Osteoblast (primary cell): ENCODE measurements at regions not wholly inside any gene's neighbourhood (a gene's known extent, or its start where the extent isn't known, plus 50 kb on each side); places are given as distances from the start of the nearest gene placed in this dataset.

Experiments used
- DNase-seq: peaks from one replicate; pipeline ENCODE4 v3.0.0; 2011; ENCODE audit warnings: low spot score, mixed read lengths; ENCODE audit not compliant: insufficient read length; ENCODE audit errors: missing footprints
- H2AFZ ChIP-seq: 2 replicates; pipeline ENCODE4 v1.6.0; 2011; ENCODE audit warnings: mild to moderate bottlenecking, low read length
- H3K27ac ChIP-seq: 2 replicates; pipeline ENCODE4 v1.5.1; 2011; ENCODE audit warnings: mild to moderate bottlenecking, low read depth, low read length, moderate library complexity
- H3K27me3 ChIP-seq: 2 replicates; pipeline ENCODE4 v1.6.0; 2012; ENCODE audit warnings: mild to moderate bottlenecking, control low read depth, inconsistent platforms, low read length, moderate library complexity; ENCODE audit not compliant: insufficient read depth
- H3K36me3 ChIP-seq: 2 replicates; pipeline ENCODE4 v1.5.1; 2011; ENCODE audit warnings: mild to moderate bottlenecking, low read length, control low read depth, moderate library complexity; ENCODE audit not compliant: insufficient read depth
- H3K4me1 ChIP-seq: 2 replicates; pipeline ENCODE4 v1.5.1; 2011; ENCODE audit warnings: mild to moderate bottlenecking, low read length, control low read depth, moderate library complexity; ENCODE audit not compliant: insufficient read depth
- H3K4me2 ChIP-seq: 2 replicates; pipeline ENCODE4 v1.6.0; 2011; ENCODE audit warnings: mild to moderate bottlenecking, low read length; ENCODE audit not compliant: insufficient read depth
- H3K4me3 ChIP-seq: fragments of 200-600 bp; sonication (generic); 3 replicates; pipeline ENCODE4 v1.5.1; 2012; ENCODE audit warnings: mild to moderate bottlenecking, low read length, inconsistent platforms; ENCODE audit not compliant: insufficient read depth
- H3K79me2 ChIP-seq: 2 replicates; pipeline ENCODE4 v1.6.0; 2012; ENCODE audit warnings: mild to moderate bottlenecking, low read length, control low read depth, inconsistent platforms; ENCODE audit not compliant: insufficient read depth
- H3K9me3 ChIP-seq: 2 replicates; pipeline ENCODE4 v1.5.1; 2011; ENCODE audit warnings: low read depth, low read length, control low read depth
- H4K20me1 ChIP-seq: 2 replicates; pipeline ENCODE4 v1.6.0; 2012; ENCODE audit warnings: mild to moderate bottlenecking, low read length, control low read depth; ENCODE audit not compliant: insufficient read depth
- TF ChIP-seq, protein P1 (sequence below): IDR thresholded peaks from 2 replicates; pipeline ENCODE4 v1.5.1; 2011; ENCODE audit warnings: mild to moderate bottlenecking, low read depth, low read length, moderate library complexity; ENCODE audit errors: extremely low read depth

- DNase-seq: no peak
- no peaks in the 10 kb centered on the region for H3K9me3 ChIP-seq
- no peak overlapping the region for H3K27ac ChIP-seq
- H4K20me1 ChIP-seq: no peaks in the 10 kb centered on the region
- H3K4me1 ChIP-seq: no peaks in the 10 kb centered on the region
- H2AFZ ChIP-seq: no peak overlapping the region
- H3K79me2 ChIP-seq: no peaks in the 10 kb centered on the region
- H3K36me3 ChIP-seq: no peaks in the 10 kb centered on the region
- H3K4me3 ChIP-seq: no peak overlapping the region
- TF ChIP-seq, protein P1, sequence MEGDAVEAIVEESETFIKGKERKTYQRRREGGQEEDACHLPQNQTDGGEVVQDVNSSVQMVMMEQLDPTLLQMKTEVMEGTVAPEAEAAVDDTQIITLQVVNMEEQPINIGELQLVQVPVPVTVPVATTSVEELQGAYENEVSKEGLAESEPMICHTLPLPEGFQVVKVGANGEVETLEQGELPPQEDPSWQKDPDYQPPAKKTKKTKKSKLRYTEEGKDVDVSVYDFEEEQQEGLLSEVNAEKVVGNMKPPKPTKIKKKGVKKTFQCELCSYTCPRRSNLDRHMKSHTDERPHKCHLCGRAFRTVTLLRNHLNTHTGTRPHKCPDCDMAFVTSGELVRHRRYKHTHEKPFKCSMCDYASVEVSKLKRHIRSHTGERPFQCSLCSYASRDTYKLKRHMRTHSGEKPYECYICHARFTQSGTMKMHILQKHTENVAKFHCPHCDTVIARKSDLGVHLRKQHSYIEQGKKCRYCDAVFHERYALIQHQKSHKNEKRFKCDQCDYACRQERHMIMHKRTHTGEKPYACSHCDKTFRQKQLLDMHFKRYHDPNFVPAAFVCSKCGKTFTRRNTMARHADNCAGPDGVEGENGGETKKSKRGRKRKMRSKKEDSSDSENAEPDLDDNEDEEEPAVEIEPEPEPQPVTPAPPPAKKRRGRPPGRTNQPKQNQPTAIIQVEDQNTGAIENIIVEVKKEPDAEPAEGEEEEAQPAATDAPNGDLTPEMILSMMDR: no peak
- peaks cover 38% of the 10 kb centered on the region for H3K27me3 ChIP-seq
- no peak overlapping the region for H3K4me2 ChIP-seq
Measured at GRCh38 chr11:34795641-34796040, 120.5 kb downstream of the APIP start.

- Histone ChIP-seq H3K4me1 (no peaks in the 10 kb centered on the region), H3K4me3 (no peak overlapping the region), H2AFZ (no peak overlapping the region), H4K20me1 (no peaks in the 10 kb centered on the region), H3K9me3 (no peaks in the 10 kb centered on the region), H3K36me3 (no peaks in the 10 kb centered on the region), H3K27me3 (peaks cover 38% of the 10 kb centered on the region), H3K27ac (no peak overlapping the region), H3K79me2 (no peaks in the 10 kb centered on the region), H3K4me2 (no peak overlapping the region)
- TF ChIP-seq, protein P1: no peak
- DNase-seq: no peak
Measured at GRCh38 chr11:34794696-34795095, 121.5 kb downstream of the APIP start.

DNA sequence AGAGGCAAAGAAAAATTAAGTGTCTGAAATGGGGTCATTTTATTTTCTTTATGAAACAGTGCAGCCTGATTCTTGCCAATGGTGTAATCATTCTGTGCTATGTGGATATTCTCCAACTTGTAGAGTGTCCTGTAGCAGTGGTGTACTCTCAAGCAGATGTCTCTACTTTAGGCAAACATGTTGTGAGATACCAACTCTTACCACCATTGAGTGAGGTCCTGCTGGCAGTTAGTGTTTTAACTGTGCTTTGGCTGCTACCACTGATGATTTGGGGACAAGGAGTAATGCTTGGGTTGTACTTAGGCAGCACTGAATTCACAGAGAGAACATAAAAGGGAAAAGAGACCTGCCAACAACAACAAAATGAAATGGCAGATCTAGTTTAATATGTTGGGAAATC is 122.5 kb downstream of the APIP start:
- H3K27ac ChIP-seq: no peak overlapping the region
- no peak overlapping the region for H2AFZ ChIP-seq
- no peaks in the 10 kb centered on the region for H3K79me2 ChIP-seq
- H3K27me3 ChIP-seq: peaks cover 38% of the 10 kb centered on the region
- H3K4me2 ChIP-seq: no peak overlapping the region
- no peaks in the 10 kb centered on the region for H3K36me3 ChIP-seq
- H3K4me1 ChIP-seq: no peaks in the 10 kb centered on the region
- no peak overlapping the region for H3K4me3 ChIP-seq
- TF ChIP-seq, protein P1: no peak
- DNase-seq: no peak
- no peaks in the 10 kb centered on the region for H4K20me1 ChIP-seq
- H3K9me3 ChIP-seq: no peaks in the 10 kb centered on the region

DNA sequence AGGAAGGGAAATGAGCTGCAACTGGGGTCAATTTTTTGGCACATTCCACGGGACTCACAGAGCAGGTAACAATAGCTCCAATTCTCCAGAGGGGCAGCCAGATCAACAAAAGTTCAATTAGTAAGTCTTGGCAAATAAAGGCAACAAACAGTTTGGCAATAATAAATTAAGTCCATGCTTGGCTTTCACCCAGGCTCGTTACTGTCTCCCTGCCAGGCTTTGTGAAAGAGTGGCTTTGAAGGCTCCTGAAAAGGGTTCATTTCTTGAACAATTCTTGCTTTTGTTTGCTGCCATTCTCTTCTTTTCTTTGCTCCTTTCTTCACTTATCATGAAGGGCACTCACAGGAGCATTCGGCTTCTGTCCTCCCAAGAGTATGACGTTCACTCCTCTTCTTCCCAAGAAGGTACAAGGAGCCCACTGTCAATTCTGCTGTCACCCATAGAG is 123.3 kb downstream of the APIP start:
- Histone ChIP-seq H3K4me1 (no peaks in the 10 kb centered on the region), H3K27ac (no peak overlapping the region), H3K36me3 (no peaks in the 10 kb centered on the region), H3K27me3 (peaks cover 38% of the 10 kb centered on the region), H3K9me3 (no peaks in the 10 kb centered on the region), H3K4me2 (no peak overlapping the region), H4K20me1 (no peaks in the 10 kb centered on the region), H3K4me3 (no peak overlapping the region), H3K79me2 (no peaks in the 10 kb centered on the region), H2AFZ (no peak overlapping the region)
- no peak for DNase-seq
- TF ChIP-seq, protein P1: no peak
